Fibroblast of mammary gland (primary cell): ENCODE measurements at regions not wholly inside any gene's neighbourhood (a gene's known extent, or its start where the extent isn't known, plus 50 kb on each side); places are given as distances from the start of the nearest gene placed in this dataset.
A peak's percentile ranks its signal among the peaks of the same experiment; 100 is the strongest.

ENCODE experiments used
- DNase-seq: peaks from one replicate; pipeline ENCODE4 v3.0.0-alpha.2; 2010; ENCODE audit warnings: low read depth
- H3K4me3 ChIP-seq: 2 replicates; pipeline ENCODE4 v1.5.1; 2011; ENCODE audit warnings: low read depth, mild to moderate bottlenecking, low read length, moderate library complexity; ENCODE audit not compliant: control insufficient read depth
- TF ChIP-seq, protein P1 (sequence below): conservative IDR thresholded peaks from 2 replicates; pipeline ENCODE4 v1.5.1; 2011; ENCODE audit warnings: low read depth, low read length, inconsistent platforms; ENCODE audit not compliant: control insufficient read depth, insufficient read depth

DNA sequence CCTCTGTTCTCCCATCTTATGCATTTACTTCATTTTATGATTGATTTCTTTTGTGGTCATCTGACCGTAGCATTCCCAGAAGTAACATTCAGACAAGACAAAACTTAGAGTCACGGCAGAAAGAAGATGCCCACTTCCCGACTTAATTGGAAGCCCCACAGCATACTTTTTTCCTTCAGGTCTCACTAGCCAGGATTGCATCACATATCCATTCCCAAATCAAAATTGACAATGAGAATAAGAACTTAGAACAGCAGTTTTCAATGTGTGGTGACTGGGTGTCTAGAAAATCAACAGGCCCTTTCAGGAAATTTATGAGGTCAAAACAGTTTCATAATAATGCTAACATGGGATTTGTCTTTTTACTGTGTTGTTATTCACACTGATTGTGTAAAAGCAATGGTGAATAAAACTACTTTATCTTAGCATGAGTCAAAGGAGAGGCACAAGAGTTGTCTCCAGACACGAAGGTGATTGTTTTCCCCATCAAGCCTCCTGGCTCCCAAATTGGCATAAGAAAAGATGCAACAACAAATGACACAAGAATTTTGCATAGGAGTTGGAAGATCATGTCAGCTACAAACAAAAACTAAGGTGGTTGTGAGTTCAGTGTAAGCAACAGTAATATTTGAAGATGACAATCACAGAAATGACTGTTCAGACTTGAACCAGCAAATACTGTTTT, 493.9 kb downstream of the HTR7 start:
- no peak for DNase-seq
- no peak overlapping the region for H3K4me3 ChIP-seq
- TF ChIP-seq, protein P1, sequence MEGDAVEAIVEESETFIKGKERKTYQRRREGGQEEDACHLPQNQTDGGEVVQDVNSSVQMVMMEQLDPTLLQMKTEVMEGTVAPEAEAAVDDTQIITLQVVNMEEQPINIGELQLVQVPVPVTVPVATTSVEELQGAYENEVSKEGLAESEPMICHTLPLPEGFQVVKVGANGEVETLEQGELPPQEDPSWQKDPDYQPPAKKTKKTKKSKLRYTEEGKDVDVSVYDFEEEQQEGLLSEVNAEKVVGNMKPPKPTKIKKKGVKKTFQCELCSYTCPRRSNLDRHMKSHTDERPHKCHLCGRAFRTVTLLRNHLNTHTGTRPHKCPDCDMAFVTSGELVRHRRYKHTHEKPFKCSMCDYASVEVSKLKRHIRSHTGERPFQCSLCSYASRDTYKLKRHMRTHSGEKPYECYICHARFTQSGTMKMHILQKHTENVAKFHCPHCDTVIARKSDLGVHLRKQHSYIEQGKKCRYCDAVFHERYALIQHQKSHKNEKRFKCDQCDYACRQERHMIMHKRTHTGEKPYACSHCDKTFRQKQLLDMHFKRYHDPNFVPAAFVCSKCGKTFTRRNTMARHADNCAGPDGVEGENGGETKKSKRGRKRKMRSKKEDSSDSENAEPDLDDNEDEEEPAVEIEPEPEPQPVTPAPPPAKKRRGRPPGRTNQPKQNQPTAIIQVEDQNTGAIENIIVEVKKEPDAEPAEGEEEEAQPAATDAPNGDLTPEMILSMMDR: no peak

DNA sequence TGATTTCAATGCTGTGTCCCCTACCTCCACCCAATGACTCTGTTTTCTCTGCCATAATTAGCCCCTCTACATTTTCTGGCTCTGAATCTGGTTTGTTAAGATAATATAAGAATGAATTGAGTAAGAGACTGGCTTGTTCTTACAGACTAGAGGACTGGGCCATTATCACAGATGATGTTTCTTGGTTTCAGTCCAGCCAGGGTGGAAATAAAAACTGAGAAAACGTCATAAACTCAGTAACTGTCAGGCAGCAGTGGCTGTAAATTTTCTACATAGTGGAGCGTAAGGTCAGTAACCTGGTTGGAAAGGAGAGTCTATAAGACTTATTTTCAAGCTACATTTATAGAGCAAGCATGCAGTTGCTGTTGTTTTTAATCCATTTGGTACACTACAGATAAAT, 485.4 kb downstream of the HTR7 start:
- TF ChIP-seq, protein P1: no peak
- no peak overlapping the region for H3K4me3 ChIP-seq

DNA sequence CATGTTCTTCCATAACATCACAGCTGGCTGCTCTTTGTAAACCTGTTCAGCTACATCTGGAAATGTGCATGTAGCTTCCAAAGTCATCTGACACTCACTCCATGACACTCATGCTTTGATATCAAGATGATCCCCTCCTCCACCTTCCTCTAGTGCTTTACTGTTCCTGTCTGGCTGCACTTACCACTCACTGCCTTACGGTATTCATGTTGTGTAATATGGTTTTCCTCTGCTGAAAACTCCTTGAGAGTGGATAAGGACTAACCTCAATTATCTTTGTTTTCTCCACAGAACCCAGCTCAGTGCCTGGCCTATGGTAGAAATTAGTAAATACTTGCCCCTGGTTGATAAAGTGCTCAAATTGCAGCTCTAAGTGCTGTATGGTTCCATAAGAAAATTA, 483.9 kb downstream of the HTR7 start:
- H3K4me3 ChIP-seq: no peak overlapping the region
- TF ChIP-seq, protein P1: no peak
- DNase-seq: no peak

More for the DNA sequence above, 485.4 kb downstream of the HTR7 start:
- DNase-seq: no peak

DNA sequence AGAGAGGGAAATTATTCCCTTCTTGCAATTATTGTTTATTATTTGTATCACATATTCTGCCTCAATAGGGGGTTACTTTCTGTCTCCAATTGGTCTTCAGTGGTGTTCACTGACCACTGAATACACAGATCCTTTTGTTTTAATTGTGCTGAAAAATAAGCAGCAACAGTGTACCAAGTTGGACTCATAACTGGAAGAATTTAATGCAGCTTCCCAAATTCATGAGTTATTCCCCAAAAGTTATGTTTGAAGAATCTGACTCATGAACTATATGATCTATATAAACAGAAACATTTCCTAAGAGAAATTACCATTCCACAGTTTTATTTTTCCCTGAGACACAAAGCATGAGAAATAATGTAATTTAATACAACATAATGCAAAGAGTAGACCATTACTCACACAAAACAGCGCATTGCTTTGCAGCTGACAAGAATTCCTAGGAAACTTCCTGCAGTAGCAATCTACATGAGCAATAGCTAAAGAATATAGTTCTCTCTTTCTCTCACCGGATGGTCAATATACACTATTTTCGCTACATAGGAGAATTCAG, 479.2 kb downstream of the HTR7 start:
- TF ChIP-seq, protein P1: no peak
- H3K4me3 ChIP-seq: no peak overlapping the region
- peak; percentile 57 for DNase-seq

DNA sequence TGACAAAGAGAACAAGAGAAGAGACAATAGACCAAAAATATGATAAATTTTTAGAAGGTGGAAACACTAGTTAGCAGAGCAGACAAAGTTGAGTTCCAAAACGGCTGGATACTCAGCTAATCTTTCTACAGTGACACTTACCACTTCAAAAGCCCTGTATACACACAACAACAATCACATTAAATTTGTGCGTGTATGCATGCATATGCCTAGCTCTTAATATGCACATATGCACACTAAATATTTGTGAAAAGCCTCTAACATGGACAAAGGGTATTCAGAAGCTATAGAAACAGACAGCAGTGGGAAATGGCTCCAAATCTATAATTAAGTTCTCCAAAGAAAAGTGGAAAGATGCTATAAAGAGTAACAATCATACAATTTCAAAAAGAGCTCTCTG, 476.4 kb downstream of the HTR7 start:
- TF ChIP-seq, protein P1: no peak
- no peak overlapping the region for H3K4me3 ChIP-seq
- DNase-seq: no peak

DNA sequence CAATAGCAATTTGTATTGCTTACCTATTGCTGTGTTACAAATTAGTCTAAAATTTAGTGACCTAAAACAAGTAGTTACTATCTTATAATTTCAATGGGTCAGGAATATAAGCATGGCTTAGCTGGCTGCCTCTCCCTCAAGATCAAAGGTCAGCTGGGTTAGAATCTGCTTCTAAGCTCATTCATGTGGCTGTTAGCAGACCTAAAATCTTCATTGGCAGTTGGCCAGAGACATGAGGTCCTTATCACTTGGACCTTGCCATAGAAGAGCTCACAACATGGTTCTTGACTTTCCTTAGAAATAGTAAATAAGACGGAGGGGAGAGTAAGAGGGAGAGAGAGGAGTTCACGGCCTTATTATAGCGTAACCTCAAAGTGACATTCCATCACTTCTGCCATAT, 468.0 kb downstream of the HTR7 start:
- TF ChIP-seq, protein P1: no peak
- DNase-seq: no peak
- H3K4me3 ChIP-seq: no peak overlapping the region
